AG09309 (cell line): ENCODE measurements at regions not wholly inside any gene's neighbourhood (a gene's known extent, or its start where the extent isn't known, plus 50 kb on each side); places are given as distances from the start of the nearest gene placed in this dataset.

Experiments
- DNase-seq: peaks from one replicate; pipeline ENCODE4 v3.0.0-alpha.2; 2010; ENCODE audit warnings: low read depth
- H3K4me3 ChIP-seq: 2 replicates; pipeline ENCODE4 v1.5.1; 2011; ENCODE audit warnings: mild to moderate bottlenecking, low read depth, low read length, moderate library complexity; ENCODE audit not compliant: control insufficient read depth
- CTCF ChIP-seq: IDR thresholded peaks from 2 replicates; pipeline ENCODE4 v1.5.1; 2011; ENCODE audit warnings: mild to moderate bottlenecking, low read depth, low read length, inconsistent platforms; ENCODE audit not compliant: insufficient read depth, control insufficient read depth; ENCODE audit errors: missing control alignments

DNA sequence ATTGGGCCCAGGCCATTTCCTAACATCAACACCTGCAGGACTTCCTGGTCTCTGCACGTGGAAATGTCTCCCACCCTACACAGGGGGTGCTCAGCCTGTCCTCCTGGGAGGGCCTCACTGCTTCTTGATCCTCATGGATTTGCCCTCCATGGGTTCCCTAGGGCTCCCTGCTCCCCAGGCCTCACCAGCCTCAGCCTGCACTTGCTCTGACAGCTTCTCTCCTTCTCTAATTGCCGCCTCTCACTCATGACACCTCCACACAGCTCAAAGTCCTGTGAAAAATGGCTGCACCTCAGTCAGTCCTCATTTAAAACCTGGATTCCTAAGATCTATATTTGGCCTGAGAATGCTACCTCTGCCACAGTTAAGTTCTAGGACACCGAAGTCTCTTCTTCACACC, 130.6 kb downstream of the PXDC1 start:
- no peak for TF ChIP-seq CTCF
- H3K4me3 ChIP-seq = no peak overlapping the region

GRCh38 chr6:3620389-3620788, 131.1 kb downstream of the PXDC1 start:
- DNase-seq = no peak
- no peak for TF ChIP-seq CTCF
- H3K4me3 ChIP-seq = no peak overlapping the region

More for the DNA sequence above, 130.6 kb downstream of the PXDC1 start:
- DNase-seq = no peak

DNA sequence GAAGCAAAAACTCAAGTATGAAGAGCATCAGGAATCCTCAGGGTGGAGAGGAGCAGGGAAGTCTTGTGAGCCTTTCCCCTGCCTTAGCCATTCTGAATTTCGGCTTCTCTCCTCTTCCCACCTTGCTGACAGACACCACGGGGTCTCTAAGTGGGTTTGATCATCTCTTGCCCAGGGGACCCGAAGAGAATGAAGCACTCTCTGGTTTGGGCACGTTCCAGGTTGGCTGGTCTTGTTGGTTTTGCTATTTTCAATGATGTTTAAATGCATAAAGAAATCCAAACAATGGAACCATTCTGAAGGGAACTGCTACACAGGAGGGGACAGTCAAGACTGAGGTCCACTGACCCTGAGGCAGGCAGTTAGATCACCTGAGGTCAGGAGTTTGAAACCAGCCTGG, 131.7 kb downstream of the PXDC1 start:
- DNase-seq = no peak
- no peak overlapping the region for H3K4me3 ChIP-seq
- no peak for TF ChIP-seq CTCF

- TF ChIP-seq CTCF = no peak
- no peak for DNase-seq
- no peak overlapping the region for H3K4me3 ChIP-seq
Measured at GRCh38 chr6:3619201-3619600, 132.3 kb downstream of the PXDC1 start.

DNA sequence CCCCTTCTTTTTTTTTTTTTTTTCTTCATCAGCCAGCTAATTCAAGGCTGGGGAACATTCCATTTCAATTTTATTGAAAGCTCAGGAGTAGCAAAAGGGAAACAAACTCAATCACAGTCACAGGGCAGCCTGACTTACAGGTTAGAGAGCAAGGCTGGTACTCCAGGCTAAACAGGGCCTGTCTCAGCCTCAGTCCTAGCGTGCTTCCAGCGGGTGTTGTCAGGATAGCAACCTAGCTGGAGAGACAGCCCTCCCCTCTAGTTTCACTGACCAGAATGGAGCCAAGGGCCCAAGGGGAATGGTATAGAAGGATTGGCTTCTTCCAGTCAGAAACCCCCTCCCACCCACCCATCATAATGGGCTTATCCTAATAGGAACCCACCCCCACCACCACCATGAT, 132.9 kb downstream of the PXDC1 start:
- DNase-seq = no peak
- TF ChIP-seq CTCF = no peak

DNA sequence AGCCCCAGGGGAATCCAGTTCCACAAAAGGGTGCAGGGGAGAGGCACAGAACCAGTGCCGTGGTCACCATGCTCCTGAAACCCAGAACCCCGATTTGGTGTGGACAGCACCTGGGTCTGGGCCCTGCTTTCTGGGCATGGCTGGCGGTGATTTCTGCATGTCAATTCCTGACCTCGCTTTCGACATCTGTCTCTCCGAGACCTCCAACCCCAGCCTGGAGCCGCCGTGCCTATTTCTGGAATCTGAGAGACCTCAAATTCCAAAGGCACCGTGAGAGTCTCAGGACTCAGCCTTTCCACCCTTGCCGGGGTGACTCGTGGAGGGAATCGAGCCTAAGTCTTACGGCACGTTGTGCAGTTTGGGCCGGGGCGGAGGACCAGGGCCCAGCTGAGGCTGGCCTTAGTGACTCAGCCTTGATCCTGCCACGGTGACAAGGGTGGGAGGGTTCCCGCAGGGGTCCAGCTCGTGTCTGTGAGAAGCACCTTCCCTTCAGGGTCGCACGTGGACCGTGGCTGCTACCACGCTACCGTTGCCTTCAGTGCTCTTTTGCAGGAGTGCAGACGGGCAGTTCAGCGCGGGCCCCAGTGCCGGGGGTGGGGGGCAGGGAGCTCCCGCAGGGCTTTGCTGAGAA, 133.7 kb downstream of the PXDC1 start:
- H3K4me3 ChIP-seq = no peak overlapping the region
- no peak for DNase-seq
- TF ChIP-seq CTCF = no peak

More for the DNA sequence above, 132.9 kb downstream of the PXDC1 start:
- H3K4me3 ChIP-seq = no peak overlapping the region
